ENCODE measurements at regions not wholly inside any gene's neighbourhood (a gene's known extent, or its start where the extent isn't known, plus 50 kb on each side); places are given as distances from the start of the nearest gene placed in this dataset.
"Not testable (repeated sequence)": the region's sequence is repeated elsewhere in the genome, so short reads cannot be mapped to it uniquely, and the experiment has no call there.

DNA sequence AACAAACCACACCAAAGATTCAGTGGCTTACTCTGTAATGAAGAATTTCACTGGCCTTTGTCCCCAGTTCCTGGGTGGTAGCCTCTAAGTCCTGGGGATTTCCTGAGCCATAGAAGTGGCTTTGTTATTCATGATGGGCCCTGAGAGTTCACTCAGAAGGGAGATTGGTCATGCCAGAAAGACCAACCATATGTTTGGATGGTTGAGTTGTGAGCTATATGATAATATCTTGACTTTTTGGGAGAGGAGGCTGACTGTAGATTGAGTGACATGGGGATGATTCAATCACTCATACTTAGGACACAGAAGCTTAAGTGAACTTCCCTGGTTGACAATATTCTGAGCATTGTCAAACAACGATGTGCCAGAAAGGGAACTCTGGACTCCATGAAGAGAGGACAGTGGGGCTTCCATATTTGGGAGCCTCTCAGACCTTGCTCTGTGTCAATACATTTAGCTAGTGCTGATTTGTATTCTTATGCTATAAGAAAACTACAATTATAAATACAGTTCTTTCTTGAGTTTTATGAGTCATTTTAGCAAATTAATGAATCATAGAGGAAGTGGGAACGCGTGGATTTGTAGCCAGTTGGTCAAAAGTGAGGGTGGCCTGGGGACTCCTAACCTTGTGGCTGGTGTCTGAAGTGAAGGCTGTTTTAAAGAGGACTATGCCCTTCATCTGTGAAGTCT lies 392.0 kb downstream of the GBA3 start:
- DNase-seq: no peak

DNA sequence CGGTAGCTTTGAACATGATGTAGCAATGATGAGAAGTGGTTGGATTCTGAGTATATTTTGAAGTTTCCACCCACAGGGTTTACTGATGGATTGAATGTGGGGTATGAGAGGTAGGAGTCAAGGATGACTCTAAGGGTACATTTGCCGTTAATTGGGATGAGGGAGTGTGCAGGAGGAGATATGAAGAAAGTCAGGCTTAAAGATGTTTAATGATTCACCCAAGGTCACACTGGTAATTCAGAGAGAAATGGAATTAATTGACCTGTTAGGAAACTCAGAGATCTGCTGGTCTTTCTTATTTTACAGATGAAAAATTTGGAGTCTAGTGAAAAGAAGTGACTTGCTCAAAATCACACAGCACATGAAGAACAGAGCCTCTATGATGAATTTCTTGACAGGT lies 390.7 kb downstream of the GBA3 start:
- no peak for DNase-seq

DNA sequence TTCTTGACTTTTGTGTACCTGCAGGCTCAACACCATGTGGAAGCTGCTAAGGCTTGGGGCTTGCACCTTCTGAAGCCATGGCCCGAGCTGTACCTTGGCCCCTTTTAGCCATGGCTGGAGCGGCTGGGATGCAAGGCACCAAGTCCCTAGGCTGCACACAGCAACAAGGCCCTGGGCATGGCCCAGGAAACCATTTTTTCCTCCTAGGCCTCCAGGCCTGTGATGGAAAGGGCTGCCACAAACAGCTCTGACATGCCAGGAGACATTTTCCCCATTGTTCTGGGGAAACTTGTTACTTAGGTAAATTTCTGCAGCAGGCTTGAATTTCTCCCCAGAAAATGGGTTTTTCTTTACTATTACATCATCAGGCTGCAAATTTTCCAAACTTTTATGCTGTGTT lies 387.4 kb downstream of the GBA3 start:
- DNase-seq: not testable (repeated sequence)

DNA sequence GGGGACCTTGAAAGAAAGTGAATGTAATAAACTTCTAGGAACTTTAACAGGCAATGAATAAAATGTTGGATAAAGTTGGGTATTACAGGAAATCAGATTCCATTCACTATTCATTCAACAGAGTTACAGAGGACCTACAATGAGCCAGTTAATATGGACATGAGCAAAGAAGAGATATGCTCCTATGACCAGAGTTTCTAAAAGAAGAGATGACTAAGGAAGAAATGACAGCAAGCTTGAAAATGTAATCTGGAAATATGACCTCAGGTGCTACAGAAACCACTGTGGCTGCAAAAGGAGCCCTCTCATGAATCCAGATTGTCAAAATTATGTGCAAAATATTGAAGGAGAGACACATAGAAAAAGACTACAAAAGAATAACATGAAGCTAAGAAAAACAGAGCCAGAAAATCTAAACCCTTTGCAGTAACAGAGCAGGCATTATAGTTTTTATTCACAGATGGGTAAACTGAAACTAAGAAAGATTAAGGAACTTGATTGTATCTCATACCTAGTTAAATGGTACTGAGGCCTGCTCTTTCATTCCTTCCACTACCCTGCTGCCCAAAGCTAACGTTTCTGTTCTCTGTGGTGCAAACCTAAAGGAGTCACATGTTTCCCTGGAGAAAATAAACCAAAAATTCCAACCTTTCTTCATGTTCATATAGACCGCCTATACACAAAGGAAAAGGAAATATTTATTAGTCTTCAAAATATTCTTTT lies 378.3 kb downstream of the GBA3 start:
- DNase-seq: no peak

DNA sequence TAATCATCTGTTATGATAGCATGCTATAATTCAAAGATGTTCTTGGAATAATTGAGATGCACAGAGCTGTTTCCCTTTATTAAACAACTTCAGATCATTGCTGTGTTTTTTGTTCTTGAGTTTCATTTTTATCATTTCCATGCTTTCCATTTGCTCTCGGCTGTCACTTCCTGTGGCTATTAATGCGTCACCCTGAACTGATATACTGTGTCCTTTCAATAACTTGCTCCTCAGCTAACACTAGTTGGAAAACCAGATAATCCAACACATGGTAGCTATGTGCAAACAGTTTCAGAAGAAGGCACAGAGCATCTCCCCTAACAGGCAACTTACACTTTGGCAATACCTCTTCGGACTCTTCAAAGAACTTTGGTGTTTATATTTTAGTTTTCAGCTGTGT lies 376.0 kb downstream of the GBA3 start:
- no peak for DNase-seq

DNA sequence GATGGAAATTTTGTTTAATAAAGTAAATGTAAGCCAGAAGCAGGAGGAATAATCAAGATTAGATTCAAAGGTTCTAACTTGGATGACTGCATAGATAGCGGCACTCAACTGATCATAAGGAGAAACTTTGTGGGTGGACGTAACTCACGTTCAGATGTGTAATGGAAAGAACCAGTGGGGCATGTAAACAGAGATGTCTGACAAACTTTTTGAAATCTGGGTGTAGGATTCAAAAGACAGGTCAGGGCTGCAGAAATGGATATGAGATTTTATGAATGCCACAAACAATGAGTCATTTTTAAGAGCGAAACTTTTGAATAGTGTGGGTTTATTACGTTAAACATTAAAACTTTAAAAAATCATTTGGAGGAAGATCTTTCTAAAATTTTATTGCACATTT lies 375.6 kb downstream of the GBA3 start:
- no peak for DNase-seq

DNA sequence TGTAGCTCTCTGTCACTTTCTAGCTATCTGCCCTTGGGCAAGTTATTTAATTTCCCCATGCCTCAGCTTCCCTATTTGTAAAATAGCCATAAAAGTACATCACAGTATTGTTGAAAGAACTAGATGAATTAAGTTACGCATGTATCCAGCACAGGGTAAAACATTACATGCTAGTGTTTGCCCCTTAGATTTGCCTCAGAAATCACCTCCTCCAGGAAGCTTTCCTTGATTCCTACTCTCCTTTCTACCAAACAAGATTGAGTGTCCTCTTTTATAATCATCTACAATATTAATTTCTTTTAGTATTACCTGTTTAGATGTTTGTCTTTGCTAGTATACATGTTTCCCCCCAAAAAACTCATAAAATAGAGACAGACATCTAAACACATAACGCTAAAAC lies 369.5 kb downstream of the GBA3 start:
- no peak for DNase-seq

DNA sequence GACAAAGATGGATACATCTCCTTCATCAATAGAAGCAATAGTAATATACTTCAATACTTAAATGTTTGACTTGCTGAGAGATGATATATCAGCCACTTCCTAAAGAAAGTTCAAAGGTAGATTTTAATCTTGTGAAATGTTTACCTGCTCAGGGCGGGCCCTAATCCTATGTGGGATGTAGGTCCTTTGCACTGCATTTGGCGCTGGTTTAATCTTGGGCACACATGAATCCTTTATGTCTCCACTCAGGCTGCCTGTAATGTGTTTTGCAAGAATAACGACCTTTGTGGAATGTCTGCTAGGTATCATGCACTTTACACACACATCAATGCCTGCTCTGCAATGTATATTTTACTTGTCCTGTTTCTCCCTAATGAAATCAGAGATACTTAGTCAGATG lies 368.7 kb downstream of the GBA3 start:
- no peak for DNase-seq

DNA sequence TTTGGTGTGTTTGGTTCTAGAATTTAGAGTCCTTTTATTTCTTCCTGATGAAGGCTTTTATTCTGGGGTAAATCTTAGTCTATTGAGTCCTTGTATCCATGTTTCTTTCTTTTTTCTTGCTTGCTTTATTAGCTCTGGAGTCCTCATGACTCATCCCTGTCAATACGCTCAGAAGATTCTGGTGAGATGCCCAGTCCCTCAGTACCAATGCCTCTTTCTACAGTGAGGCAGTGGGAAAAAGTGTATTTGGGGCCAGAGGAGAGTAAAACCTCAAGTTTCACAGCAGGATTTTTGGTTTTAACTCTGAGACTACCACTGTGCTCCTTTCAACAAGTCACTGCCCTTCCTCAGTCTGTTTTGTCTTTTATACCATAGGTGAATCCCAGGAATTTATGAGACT lies 368.0 kb downstream of the GBA3 start:
- no peak for DNase-seq

DNA sequence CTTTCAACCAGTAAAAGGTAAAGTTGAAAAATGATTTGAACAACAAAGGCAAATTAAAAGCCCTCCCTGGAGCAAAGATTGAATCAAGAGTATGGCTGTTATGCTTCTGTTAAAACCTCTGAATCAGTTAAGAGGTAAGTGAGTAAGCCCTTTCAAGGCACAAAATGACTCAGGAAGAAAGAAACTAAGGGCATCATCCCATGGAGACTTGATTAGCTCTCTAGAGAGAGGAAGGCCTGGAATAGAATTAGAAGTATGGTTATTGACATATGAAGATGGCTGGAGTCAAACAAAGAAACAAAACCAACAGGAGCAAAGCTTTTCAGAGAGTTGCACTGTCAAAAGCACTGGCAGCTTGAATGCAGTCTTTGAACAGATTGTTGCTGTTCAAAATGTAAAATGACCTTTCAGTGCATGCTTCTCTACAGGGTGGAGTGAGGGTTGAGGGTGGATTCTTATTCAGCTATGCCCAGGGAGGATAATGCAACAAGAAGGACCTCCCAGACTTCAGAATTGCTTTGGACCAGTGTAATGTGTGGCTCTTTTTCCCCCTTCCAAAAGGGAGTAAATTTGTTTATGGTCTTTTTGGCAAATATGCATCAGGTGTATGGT lies 365.5 kb downstream of the GBA3 start:
- no peak for DNase-seq

DNA sequence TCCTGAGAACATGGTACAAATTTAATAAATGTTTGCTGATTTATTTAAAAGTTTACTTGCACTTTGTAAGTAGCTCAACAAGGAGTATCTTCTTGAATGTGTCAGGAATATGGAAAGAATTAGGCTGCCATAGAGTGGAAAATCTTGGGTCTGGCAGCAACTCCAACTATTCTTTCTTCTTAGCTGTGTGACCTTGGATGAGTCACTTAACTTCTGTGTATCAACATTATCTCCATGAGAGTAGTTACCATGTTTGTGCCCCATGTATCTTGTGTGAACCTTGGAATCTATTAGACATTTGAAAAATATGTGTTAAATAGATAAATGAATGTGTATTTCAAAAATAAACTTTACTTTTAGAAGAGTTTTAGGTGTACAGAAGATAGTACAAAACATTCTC lies 348.8 kb downstream of the GBA3 start:
- no peak for DNase-seq

DNA sequence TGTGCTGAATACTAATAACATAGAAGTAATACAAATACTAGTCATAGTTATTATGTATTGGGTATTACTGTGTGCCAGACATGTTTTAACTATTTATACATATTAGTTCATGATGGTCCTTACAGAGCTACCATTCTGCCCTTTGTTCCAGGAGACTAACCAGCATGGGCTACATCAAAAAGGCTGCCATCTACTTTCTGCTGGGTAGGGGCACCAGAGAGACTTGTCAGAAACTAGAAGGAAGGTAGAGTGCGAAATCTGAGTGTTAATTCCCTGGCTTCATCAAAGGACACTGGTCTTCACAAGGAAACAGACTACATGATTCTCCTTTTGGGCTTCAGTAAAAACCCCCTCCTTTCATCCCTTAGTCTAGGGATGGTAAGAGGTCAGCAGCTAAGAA lies 347.8 kb downstream of the GBA3 start:
- DNase-seq: no peak

DNA sequence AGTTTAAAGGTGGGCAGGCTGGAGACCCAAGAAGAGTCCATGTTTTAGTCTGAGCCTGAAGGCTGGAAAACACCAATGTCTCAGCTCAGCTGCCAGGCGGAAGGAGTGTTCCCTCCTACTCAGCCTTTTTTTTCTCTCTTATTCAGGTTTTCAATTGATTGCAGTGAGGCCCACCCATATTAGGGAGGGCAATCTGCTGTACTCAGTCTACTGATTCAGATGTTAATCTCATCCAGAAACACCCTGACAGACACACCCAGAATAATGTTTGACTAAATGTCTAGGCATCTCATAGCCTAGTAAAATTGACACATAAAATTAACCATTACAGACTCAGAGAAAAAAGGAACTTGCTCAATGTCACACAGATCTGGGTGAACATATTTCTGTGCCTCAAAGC lies 347.1 kb downstream of the GBA3 start:
- DNase-seq: no peak

DNA sequence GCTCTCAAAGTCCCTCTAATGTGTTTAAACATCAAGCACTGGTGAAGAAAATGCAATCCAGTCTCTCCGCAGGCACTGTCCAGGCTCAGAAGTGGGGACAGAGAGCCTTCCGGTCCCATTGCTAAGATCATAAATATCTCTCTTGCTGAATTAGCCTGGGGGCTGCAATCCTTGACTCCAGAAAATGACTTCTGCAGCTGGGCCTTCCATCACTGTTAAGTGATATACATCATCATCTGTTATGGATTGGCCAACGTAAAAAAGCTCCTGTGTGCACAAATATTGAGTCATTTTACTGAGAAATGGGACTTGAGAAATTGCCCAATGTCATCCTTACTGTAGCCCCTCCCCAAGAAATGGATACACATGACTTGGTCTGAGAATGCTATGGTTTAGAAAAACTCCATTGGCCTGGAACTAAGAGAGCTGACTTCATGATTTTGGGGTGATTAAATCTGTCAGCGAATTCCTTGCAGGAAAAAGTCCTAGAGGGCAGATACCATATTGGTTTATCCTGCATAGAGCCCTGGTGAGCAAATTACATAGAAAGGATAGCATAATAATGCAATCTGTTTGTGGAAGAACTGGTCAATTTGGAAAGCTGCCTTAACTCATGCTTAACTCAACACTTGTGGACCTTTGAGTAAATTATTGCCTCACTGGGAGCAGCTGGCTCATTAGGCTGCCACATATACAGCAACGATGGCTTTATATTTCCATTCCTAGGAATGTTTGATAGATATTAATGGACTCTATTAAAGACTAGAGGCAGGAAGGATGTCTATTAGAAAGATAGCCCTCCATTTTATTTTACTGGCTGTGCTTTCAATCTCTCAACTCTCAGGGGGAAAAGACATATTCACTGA lies 346.1 kb downstream of the GBA3 start:
- no peak for DNase-seq

DNA sequence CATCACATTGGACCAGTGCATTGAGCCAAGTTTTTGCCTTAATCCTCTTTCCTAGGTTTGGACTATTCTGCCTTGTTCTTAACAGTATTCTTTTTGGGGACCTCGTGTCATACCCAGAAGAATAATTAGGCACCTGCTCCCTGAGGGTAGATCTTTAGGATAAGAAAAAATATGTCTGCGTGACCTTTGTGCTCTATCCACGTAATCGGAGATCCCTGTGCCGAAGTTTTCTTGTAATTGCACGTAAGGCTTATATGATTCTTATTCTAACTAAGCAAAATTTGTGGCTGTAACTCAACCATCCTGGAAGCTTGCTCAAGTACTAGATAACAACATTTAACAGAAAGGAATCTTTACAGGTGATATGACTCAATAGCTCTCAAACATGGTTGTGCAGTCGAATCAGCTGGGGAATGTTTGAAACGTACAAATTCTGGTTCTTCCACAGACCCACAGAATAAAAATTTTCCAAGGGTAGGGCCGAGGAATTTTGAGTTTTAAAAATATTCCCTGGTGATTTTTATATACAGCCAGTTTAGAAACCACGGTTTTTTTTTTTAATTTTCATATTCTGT lies 344.3 kb downstream of the GBA3 start:
- no peak for DNase-seq

DNA sequence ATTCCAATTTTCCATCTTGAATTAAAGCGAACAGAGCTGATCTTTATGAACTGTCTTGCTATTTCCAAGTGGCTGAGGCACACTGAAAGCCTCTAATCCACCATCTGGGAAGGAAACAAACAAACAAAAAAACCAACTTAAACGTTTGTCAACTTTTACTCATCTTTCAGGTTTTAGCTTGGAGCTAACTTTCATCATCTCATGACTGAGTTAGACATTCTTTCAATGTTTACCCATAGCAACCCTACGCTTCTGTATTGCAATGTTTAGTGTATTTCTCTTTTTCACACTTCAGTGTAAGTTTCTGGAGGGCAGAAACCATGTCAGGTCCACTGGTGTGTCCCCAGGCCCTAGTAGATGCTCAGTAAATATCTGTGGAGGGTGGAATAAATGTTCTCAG lies 343.8 kb downstream of the GBA3 start:
- DNase-seq: no peak

DNA sequence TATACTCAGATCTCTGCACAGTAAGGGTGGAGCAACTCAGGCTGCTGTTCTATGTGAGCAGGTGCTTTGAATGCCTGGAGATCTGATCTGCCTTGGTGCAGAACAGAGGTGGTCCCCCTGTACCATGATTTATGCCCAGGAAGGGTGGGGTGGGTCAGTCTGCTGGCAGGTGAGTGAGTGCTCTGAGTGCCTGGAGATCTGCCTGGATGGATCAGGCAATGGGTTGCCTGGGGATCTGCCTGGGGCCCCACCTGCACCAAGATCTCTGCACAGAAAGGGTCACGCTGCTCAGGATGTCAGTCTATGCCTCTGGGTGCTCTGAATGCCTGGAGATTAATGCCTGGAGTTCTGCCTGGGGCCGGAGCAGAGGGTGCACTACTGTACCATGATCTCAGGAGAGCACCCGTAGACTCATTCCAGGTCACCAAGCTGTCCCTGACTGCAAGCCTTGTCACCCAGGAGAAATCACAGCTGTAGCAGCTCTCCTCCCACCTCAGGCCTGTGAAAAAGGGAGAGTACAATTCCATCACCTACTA lies 342.9 kb downstream of the GBA3 start:
- no peak for DNase-seq

DNA sequence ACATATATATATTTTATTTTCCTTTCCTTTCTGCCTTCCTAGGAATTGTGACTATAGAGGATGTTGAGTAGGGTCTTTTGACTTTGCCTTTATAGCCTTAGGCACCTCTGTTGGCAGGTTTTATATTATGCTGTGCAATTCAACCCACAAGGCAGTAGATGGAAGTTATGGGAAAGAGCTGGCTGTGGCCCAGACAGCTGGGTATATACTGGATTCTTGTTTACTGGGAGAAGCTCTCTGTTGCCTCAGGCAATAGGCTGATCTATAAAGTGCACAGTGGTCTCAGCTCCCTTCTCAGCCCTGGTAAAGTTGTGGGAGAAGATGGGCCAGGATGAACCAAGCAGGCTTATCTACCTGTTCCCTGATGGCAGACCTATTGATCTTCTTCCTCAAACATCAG lies 342.0 kb downstream of the GBA3 start:
- DNase-seq: no peak

DNA sequence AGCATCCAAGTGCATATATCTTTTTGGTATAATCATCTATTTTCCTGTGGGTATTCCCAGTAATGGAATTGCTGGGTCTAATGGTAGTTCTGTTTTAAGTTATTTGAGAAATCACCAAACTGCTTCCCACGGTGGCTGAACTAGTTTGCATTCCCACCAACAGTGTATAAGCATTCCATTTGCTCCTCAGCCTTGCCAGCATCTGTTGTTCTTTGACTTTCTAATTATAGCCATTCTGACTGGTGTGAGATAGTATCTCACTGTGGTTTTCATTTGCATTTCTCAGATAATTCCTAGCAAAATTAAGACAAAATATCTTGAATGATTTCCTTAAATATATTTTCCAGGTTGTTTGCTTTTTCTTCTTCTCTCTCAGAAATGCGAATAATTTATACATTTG lies 341.1 kb downstream of the GBA3 start:
- no peak for DNase-seq

DNA sequence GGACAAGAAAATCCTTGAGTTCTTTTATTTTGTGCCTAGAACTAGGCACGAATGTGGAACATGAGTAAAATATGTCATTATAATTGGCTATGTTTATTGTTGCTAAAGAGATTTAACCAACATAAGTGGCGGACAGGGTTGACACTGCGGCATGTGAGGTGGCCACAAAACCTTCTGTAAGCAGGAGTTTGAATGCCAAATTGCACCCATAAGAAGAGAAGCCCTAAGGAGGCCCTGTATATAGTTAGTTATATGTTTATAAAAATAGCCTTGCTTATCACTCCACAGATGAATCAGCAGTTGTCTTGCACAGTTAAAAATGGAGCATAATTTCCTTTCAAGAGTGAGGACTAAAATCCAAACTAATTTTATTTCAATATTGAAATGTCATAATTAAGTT lies 336.1 kb downstream of the GBA3 start:
- no peak for DNase-seq

DNA sequence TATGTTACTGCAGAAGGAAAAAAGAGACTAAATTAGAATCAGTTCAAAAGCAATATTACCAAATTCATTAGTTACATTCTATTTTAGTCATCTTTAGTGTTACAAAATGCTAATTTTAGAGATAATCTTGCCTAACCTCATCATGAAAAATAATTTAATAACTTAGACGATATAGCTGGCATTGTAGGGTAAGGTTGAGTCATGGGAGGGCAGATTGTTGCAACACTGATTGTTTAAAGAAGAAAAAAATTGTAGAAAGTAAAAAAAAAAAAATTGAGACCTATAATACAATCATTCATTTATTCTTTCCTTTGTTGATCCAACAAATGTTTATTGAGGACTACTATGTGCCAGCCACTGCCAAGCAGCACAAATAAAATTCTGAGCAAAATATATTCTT lies 330.9 kb downstream of the GBA3 start:
- no peak for DNase-seq

DNA sequence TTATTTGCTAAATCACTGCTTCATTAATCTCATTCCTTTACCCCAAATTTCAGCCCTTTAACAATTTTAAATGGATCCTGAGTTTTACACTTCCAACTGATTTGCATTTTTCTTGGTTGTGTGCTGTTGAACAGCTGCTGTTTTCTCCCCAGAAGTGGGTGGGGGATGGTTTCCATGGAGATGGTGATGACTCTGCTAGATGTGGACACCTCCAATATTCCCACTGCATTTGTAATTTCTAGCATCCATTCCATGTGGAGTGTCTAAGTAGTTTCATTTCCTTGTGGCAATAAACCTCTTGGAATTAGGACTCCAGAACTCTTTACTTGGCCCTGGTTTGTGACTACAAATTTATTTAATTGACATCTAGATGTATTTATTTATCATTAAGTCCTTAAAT lies 330.4 kb downstream of the GBA3 start:
- DNase-seq: peak; percentile 40

Data from occipital lobe (tissue), 1 donor.